ENCODE measurements at regions not wholly inside any gene's neighbourhood (a gene's known extent, or its start where the extent isn't known, plus 50 kb on each side); places are given as distances from the start of the nearest gene placed in this dataset.

DNA sequence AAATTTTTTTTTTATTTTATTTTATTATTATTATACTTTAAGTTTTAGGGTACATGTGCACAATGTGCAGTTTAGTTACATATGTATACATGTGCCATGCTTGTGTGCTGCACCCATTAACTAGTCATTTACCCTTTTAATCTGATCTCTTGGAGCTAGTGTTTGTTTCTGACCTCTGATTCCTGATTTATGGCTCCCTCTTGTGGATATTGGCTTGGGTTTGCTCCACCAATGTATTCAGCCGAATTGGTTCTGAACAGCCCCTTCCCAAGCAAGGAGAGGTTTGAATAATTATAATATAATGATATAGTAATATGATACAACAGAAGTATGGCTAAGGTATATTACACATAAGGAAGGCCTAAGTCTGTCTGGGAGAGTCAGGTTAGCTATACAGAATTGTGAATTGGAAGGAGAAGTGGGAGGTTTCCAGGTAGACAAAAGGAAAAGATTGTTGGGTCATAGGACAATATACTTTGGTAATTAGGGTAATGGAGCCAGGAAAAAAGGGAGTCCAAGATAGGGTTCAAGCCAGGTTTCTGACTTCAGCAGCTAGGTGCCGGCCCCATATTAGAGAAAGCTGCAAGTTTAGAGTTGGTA lies 53.1 kb upstream of the HMCN1 start:
- peaks cover 18 to 19% of the 10 kb centered on the region in 2 donors for H3K4me1 Mint-ChIP-seq (ENCODE audit: low read depth in 2 of 2)
- ATAC-seq (peak in 1 of 2 donors; percentile 71), DNase-seq (ENCODE audit: low spot score) (no peak)
- peaks cover 5 to 7% of the 10 kb centered on the region in 2 donors for H3K27me3 Mint-ChIP-seq
- H3K27ac Mint-ChIP-seq: peak overlapping the region in 1 of 2 donors; percentile 67
- no peaks in the 10 kb centered on the region for H3K9me3 Mint-ChIP-seq
- peak overlapping the region; percentile 55 for H3K4me3 Mint-ChIP-seq
- H3K36me3 Mint-ChIP-seq: no peaks in the 10 kb centered on the region

DNA sequence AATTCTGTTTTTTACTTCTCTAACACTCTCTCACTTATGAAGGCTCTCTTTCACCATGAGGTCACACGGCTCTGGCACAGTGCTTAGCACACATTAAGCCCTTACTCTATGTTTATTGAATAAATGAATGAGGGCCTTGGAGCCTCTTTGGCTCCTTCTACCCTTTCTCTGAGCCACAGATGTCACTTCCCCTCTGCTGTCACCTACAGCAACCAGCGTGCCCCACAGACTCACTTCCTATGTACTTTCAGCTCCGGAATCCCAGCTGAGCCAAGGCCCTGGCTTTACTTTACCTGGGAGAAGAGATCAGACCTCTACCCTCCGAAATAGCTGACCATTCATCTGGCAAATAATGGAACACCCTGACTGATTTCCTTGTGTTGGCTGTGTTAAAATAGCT lies 53.7 kb upstream of the HMCN1 start:
- DNase-seq (ENCODE audit: low spot score) (no peak), ATAC-seq (peak in 1 of 2 donors; percentile 62)
- H3K27ac Mint-ChIP-seq: peak overlapping the region; percentile 13 to 67
- H3K36me3 Mint-ChIP-seq: no peaks in the 10 kb centered on the region
- H3K27me3 Mint-ChIP-seq: peaks cover 6 to 7% of the 10 kb centered on the region in 2 donors
- H3K9me3 Mint-ChIP-seq: no peaks in the 10 kb centered on the region
- H3K4me1 Mint-ChIP-seq (ENCODE audit: low read depth in 2 of 2): peaks cover 19 to 20% of the 10 kb centered on the region in 2 donors
- H3K4me3 Mint-ChIP-seq: peak overlapping the region; percentile 55

GRCh38 chr1:185679220-185679619 lies 55.0 kb upstream of the HMCN1 start:
- no peaks in the 10 kb centered on the region for H3K36me3 Mint-ChIP-seq
- H3K4me3 Mint-ChIP-seq: no peak overlapping the region
- H3K9me3 Mint-ChIP-seq: no peaks in the 10 kb centered on the region
- DNase-seq (ENCODE audit: low spot score) (no peak), ATAC-seq (no peak)
- peaks cover 26 to 28% of the 10 kb centered on the region in 2 donors for H3K4me1 Mint-ChIP-seq (ENCODE audit: low read depth in 2 of 2)
- peak overlapping the region in 1 of 2 donors; percentile 13 for H3K27ac Mint-ChIP-seq
- H3K27me3 Mint-ChIP-seq: peaks cover 2 to 6% of the 10 kb centered on the region in 2 donors

DNA sequence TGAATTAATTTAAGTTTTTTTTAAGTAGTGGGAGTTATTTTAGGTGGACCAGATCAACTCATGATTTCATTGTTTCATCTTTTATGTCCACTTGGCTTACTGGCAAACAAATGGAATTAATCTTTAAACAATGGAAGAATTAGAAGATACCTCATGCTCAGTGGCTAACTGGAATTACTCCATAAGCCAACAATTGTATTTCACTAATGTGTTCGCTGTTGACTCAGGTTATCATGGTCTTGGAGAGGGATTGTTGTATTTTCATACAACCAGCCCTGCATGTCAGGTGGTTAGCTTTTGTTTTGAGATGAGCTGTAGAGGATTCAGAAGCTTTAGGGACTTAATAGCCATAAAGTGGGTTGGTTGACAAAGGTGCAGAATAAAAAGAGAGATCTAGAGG lies 57.2 kb upstream of the HMCN1 start:
- H3K36me3 Mint-ChIP-seq: peaks cover 5% of the 10 kb centered on the region
- H3K4me1 Mint-ChIP-seq (ENCODE audit: low read depth in 2 of 2): peaks cover 39 to 42% of the 10 kb centered on the region in 2 donors
- DNase-seq (ENCODE audit: low spot score): no peak
- no peak overlapping the region for H3K27ac Mint-ChIP-seq
- peaks cover 0 to 6% of the 10 kb centered on the region in 2 donors for H3K27me3 Mint-ChIP-seq
- no peak for ATAC-seq
- no peak overlapping the region for H3K4me3 Mint-ChIP-seq
- peaks cover 2% of the 10 kb centered on the region for H3K9me3 Mint-ChIP-seq

DNA sequence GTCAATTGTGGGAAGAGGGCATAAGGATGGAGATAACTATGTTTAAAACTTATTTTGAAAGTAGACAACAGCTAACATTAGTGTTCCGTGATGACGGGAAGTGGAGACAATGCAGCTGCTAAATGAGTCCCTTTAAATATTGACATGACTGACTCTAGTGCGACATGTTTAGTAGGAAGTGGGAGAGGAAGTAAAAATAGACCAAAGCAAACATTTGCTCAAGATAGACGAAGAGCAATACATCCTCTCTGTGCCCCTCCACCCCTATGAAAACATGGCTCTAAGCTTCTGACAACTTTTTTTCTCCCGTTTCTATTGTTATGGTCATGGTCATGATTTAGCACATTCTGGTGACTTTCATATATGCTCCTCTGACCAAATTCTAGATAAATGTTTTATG lies 60.0 kb upstream of the HMCN1 start:
- peaks cover 5% of the 10 kb centered on the region for H3K36me3 Mint-ChIP-seq
- ATAC-seq (peak in 1 of 2 donors; percentile 63), DNase-seq (ENCODE audit: low spot score) (no peak)

GRCh38 chr1:185672719-185673360 lies 61.4 kb upstream of the HMCN1 start:
- H3K4me3 Mint-ChIP-seq: peak overlapping the region; percentile 11
- DNase-seq (ENCODE audit: low spot score) (no peak), ATAC-seq (no peak)
- H3K27ac Mint-ChIP-seq: peak overlapping the region; percentile 40 to 84
- H3K36me3 Mint-ChIP-seq: peaks cover 5% of the 10 kb centered on the region
- peaks cover 0 to 6% of the 10 kb centered on the region in 2 donors for H3K27me3 Mint-ChIP-seq
- H3K9me3 Mint-ChIP-seq: peaks cover 2% of the 10 kb centered on the region
- peaks cover 35 to 38% of the 10 kb centered on the region in 2 donors for H3K4me1 Mint-ChIP-seq (ENCODE audit: low read depth in 2 of 2)

More for the DNA sequence above, 60.0 kb upstream of the HMCN1 start:
- Mint-ChIP-seq H3K4me3 (peak overlapping the region; percentile 47), H3K9me3 (peaks cover 2% of the 10 kb centered on the region), H3K4me1 (ENCODE audit: low read depth in 2 of 2) (peaks cover 29 to 35% of the 10 kb centered on the region in 2 donors), H3K27ac (peak overlapping the region; percentile 8 to 84), H3K27me3 (peaks cover 0 to 6% of the 10 kb centered on the region in 2 donors)

- H3K27ac Mint-ChIP-seq: peak overlapping the region; percentile 34 to 51
Measured at GRCh38 chr1:185670187-185670627, 64.0 kb upstream of the HMCN1 start.

DNA sequence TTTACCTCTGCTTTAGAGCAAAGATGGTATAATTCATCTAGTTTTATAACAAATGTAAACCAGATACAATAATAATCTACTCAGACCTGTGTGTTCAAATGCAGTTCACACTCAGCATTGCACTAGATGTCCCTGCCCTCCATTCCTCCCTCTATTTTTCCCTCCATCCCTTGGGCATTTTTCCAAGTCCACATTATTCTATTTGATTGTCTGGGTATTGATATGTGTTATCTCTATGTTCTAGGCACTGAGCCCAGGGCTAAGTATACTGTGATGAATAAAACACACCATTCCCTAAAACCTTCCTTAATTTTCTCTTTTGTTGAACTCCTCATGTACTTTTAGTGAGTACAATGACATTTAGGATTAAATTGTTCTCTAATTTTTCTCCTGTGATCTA lies 66.2 kb upstream of the HMCN1 start:
- Mint-ChIP-seq H3K36me3 (peaks cover 1% of the 10 kb centered on the region), H3K27ac (peak overlapping the region in 1 of 2 donors; percentile 74), H3K27me3 (no peaks in the 10 kb centered on the region), H3K4me3 (no peak overlapping the region), H3K9me3 (no peaks in the 10 kb centered on the region), H3K4me1 (ENCODE audit: low read depth in 2 of 2) (peaks cover 31 to 37% of the 10 kb centered on the region in 2 donors)
- ATAC-seq: no peak
- no peak for DNase-seq (ENCODE audit: low spot score)

More at GRCh38 chr1:185670187-185670627, 64.0 kb upstream of the HMCN1 start:
- DNase-seq (ENCODE audit: low spot score) (no peak), ATAC-seq (peak; percentile 79 to 80)
- Mint-ChIP-seq H3K9me3 (peaks cover 2% of the 10 kb centered on the region), H3K27me3 (peaks cover 0 to 3% of the 10 kb centered on the region in 2 donors), H3K4me3 (peak overlapping the region; percentile 18), H3K36me3 (peaks cover 5% of the 10 kb centered on the region), H3K4me1 (ENCODE audit: low read depth in 2 of 2) (peaks cover 37 to 42% of the 10 kb centered on the region in 2 donors)

DNA sequence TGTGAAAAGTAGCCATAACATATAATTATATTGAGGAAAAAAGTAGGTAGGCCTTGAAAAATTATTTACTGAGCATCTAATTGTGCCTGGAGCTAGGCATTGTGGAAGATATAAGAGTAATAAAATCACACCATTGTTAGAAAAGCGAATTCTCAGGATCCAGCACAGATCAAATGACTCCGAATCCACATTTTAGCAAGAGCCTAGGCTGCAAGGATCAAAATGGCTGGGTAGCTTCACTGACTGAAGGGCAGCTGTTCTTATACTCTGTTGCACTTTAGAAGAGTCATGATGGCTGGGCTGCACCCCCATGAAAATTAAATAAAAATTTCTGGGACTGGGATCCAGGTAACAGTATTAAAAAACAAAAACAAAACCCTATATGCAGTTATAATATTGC lies 67.6 kb upstream of the HMCN1 start:
- H3K4me1 Mint-ChIP-seq (ENCODE audit: low read depth in 2 of 2): peaks cover 26 to 33% of the 10 kb centered on the region in 2 donors
- no peak for DNase-seq (ENCODE audit: low spot score)
- ATAC-seq: no peak
- no peaks in the 10 kb centered on the region for H3K36me3 Mint-ChIP-seq
- H3K9me3 Mint-ChIP-seq: no peaks in the 10 kb centered on the region
- no peaks in the 10 kb centered on the region for H3K27me3 Mint-ChIP-seq
- peak overlapping the region in 1 of 2 donors; percentile 89 for H3K27ac Mint-ChIP-seq
- H3K4me3 Mint-ChIP-seq: no peak overlapping the region

DNA sequence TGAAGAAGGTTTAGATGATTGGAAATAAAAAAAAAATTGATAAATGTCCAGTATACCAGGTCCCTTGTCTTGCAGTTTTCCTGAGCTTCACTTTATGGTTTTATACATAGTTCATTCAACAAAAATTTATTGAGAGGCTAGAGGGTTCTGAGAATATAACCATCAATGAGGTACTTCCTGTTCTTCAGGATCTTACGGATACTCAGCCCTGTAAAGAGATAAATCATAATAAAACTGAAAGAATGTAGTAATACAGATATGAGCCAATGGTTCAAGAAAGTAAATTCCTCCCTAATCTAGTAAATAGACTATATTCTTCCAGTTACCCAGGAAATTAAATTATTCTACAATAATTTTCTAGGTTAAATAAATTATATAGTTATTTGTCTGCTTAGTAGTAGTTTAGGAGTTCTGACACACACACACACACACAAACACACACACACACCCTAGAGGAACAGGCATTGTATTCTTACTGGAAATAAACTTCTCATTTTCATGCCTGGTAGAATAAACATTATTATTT lies 70.4 kb upstream of the HMCN1 start:
- H3K27ac Mint-ChIP-seq: peak overlapping the region; percentile 74 to 91
- peaks cover 18 to 20% of the 10 kb centered on the region in 2 donors for H3K4me1 Mint-ChIP-seq (ENCODE audit: low read depth in 2 of 2)
- ATAC-seq (peak; percentile 83 to 85), DNase-seq (ENCODE audit: low spot score) (no peak)
- peak overlapping the region; percentile 35 for H3K4me3 Mint-ChIP-seq
- no peaks in the 10 kb centered on the region for H3K36me3 Mint-ChIP-seq
- no peaks in the 10 kb centered on the region for H3K9me3 Mint-ChIP-seq
- H3K27me3 Mint-ChIP-seq: no peaks in the 10 kb centered on the region

DNA sequence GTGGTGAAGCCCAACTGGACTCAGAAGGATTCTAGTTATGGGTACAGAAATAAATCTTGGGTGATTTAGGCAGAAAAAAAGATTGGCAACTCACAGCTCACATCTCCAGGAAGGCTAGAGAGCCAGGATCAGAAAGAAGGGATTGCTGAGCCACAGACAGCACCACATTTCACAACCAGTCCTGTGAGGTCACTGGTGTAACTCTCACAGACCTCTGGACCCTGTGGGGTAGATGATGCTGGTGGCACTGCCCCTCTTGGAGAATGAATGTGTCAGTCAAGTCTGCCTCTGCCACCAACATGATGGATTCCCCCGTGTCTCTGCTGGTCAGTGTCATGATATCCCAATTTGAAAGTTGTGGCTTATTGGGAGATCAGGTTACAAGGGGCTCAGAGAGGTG lies 70.9 kb upstream of the HMCN1 start:
- DNase-seq (ENCODE audit: low spot score) (no peak), ATAC-seq (peak; percentile 77 to 80)
- Mint-ChIP-seq H3K27me3 (no peaks in the 10 kb centered on the region), H3K27ac (peak overlapping the region; percentile 74 to 91), H3K36me3 (no peaks in the 10 kb centered on the region), H3K9me3 (no peaks in the 10 kb centered on the region), H3K4me3 (peak overlapping the region; percentile 35), H3K4me1 (ENCODE audit: low read depth in 2 of 2) (peaks cover 13 to 20% of the 10 kb centered on the region in 2 donors)

DNA sequence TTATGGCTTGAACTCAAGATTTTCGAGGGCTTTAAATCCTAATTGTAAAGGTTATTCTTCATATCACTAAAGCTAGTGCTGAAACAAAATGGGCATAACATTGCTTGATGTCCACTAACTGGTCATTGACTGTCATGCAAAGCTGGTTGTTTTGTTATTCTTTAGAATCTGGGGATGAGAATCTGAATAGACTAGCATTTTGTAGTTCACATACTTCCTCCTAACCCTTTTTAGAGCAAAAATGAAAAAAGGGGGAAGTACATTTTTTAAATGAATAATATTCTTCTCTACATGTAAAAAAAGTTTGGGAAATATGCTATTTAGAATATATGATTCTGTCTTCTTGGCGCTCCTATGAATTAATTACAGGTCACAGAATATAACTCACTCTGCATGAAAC lies 72.2 kb upstream of the HMCN1 start:
- H3K9me3 Mint-ChIP-seq: no peaks in the 10 kb centered on the region
- H3K27me3 Mint-ChIP-seq: peaks cover 0 to 3% of the 10 kb centered on the region in 2 donors
- ATAC-seq (no peak), DNase-seq (ENCODE audit: low spot score) (no peak)
- peak overlapping the region in 1 of 2 donors; percentile 91 for H3K27ac Mint-ChIP-seq
- peaks cover 12 to 20% of the 10 kb centered on the region in 2 donors for H3K4me1 Mint-ChIP-seq (ENCODE audit: low read depth in 2 of 2)
- H3K4me3 Mint-ChIP-seq: no peak overlapping the region
- no peaks in the 10 kb centered on the region for H3K36me3 Mint-ChIP-seq

DNA sequence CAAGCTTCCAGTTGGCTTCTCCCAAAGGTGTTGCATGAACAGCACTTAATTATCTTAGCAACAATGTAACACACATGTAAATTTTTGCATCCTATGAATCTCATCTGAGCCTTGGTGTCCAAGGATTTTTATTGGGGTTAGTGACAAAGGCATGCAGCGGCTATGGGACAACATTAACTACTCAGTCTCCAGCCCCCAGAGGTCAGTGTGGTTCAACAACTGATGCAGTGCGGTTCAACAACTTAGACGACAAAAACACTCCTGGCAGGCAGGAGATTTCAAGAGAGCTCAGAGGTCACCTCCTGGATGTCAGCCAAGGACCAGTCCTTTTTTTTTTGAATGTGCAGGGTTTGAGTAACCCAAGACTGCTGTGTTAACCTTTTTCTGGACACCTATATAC lies 77.5 kb upstream of the HMCN1 start:
- Mint-ChIP-seq H3K9me3 (no peaks in the 10 kb centered on the region), H3K4me3 (no peak overlapping the region), H3K27ac (no peak overlapping the region), H3K27me3 (peaks cover 0 to 3% of the 10 kb centered on the region in 2 donors), H3K36me3 (no peaks in the 10 kb centered on the region), H3K4me1 (ENCODE audit: low read depth in 2 of 2) (peaks cover 0 to 3% of the 10 kb centered on the region in 2 donors)
- DNase-seq (ENCODE audit: low spot score) (no peak), ATAC-seq (no peak)

- Mint-ChIP-seq H3K9me3 (no peaks in the 10 kb centered on the region), H3K4me1 (ENCODE audit: low read depth in 2 of 2) (peaks cover 3 to 5% of the 10 kb centered on the region in 2 donors), H3K27me3 (peaks cover 0 to 3% of the 10 kb centered on the region in 2 donors), H3K4me3 (no peak overlapping the region), H3K27ac (no peak overlapping the region), H3K36me3 (no peaks in the 10 kb centered on the region)
- ATAC-seq (no peak), DNase-seq (ENCODE audit: low spot score) (no peak)
Measured at GRCh38 chr1:185654952-185655314, 79.3 kb upstream of the HMCN1 start.
